ENCODE measurements at regions not wholly inside any gene's neighbourhood (a gene's known extent, or its start where the extent isn't known, plus 50 kb on each side); places are given as distances from the start of the nearest gene placed in this dataset.
"Not testable (repeated sequence)": the region's sequence is repeated elsewhere in the genome, so short reads cannot be mapped to it uniquely, and the experiment has no call there.

DNA sequence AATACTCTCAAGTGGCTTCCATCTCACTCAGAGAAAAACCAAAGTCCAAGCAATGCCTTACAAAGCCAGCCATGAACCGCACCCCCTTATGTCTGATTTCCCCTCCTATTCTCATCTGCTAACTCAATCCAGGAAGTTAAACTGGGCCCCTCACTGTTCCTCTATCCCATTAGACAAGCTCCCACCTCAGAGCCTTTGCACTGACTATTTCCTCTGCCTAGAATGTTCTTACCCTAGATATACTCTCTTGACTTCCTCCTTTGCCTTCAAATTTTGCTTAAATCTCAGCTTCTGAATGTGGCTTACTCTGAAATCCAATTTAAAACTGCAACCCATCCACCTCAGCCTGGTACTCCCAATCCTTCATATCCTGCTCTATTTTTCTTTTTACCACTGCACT lies 257.0 kb upstream of the USP15 start:
- WGBS, 2 experiments (ENCODE audit: insufficient coverage in 2 of 2), result 71 to 83% methylated on average over 1 of the region's 1 CpG
- no peaks in the 10 kb centered on the region for H3K9me3 ChIP-seq (ENCODE audit: control insufficient read depth, low read length)
- H3K27ac ChIP-seq (ENCODE audit: low read depth, low read length, severe bottlenecking), result no peak overlapping the region
- no peak overlapping the region for H3K4me3 ChIP-seq (ENCODE audit: extremely low read depth, insufficient read depth, low read length, poor library complexity, severe bottlenecking)
- no peaks in the 10 kb centered on the region for H3K4me1 ChIP-seq (ENCODE audit: control insufficient read depth, insufficient read depth, low read length, poor library complexity, severe bottlenecking)
- H3K36me3 ChIP-seq (ENCODE audit: control insufficient read depth, insufficient read depth, low read length), result no peaks in the 10 kb centered on the region

DNA sequence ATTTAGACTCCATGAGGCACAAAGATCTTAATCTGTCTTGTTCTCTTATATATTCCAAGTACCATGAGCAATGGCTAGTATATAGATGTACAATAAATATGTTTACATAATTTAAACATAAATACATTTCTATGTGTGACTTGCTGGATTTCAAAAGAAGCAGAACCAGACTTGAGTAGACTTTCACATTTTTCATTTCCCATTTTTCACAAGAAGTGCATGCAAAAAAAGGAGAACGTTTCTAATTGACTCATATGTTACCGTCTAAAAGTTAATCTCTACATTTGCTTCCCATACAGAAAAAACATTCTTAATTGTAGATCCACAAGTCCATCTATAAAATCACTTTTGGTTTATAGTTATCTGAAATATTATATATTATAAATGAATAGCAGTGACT lies 256.5 kb upstream of the USP15 start:
- Histone ChIP-seq H3K4me1 (ENCODE audit: control insufficient read depth, insufficient read depth, low read length, poor library complexity, severe bottlenecking) (no peaks in the 10 kb centered on the region), H3K4me3 (ENCODE audit: extremely low read depth, insufficient read depth, low read length, poor library complexity, severe bottlenecking) (no peak overlapping the region), H3K9me3 (ENCODE audit: control insufficient read depth, low read length) (no peaks in the 10 kb centered on the region), H3K36me3 (ENCODE audit: control insufficient read depth, insufficient read depth, low read length) (no peaks in the 10 kb centered on the region), H3K27ac (ENCODE audit: low read depth, low read length, severe bottlenecking) (no peak overlapping the region)
- 86% methylated on average over 1 of the region's 2 CpGs; no CpG with 5 or more reads in 1 of the 2 experiments for WGBS, 2 experiments (ENCODE audit: insufficient coverage in 2 of 2)

DNA sequence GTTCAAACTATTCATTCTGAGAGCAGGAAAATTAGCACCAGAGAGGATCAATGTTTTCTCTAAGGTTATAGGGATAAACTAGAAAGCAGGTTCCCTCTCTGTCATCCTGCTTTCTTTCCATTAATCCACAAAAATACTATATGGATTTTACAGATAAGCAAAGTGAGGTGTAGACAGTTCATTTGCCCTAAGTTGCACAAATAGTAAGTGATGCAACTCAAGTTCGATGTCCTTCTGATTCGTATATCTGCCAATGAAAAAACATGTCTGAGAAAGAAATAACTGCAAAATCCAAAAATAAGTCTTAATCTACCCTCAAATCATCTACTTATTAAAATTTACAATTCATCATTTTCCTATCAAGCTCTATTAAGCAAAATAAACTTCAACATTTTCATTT lies 254.6 kb upstream of the USP15 start:
- H3K27ac ChIP-seq (ENCODE audit: low read depth, low read length, severe bottlenecking), result no peak overlapping the region
- WGBS, 2 experiments (ENCODE audit: insufficient coverage in 2 of 2), result 78 to 100% methylated on average over 1 to 2 of the region's 2 CpGs
- H3K4me1 ChIP-seq (ENCODE audit: control insufficient read depth, insufficient read depth, low read length, poor library complexity, severe bottlenecking), result no peaks in the 10 kb centered on the region
- no peak overlapping the region for H3K4me3 ChIP-seq (ENCODE audit: extremely low read depth, insufficient read depth, low read length, poor library complexity, severe bottlenecking)
- no peaks in the 10 kb centered on the region for H3K9me3 ChIP-seq (ENCODE audit: control insufficient read depth, low read length)
- no peaks in the 10 kb centered on the region for H3K36me3 ChIP-seq (ENCODE audit: control insufficient read depth, insufficient read depth, low read length)

DNA sequence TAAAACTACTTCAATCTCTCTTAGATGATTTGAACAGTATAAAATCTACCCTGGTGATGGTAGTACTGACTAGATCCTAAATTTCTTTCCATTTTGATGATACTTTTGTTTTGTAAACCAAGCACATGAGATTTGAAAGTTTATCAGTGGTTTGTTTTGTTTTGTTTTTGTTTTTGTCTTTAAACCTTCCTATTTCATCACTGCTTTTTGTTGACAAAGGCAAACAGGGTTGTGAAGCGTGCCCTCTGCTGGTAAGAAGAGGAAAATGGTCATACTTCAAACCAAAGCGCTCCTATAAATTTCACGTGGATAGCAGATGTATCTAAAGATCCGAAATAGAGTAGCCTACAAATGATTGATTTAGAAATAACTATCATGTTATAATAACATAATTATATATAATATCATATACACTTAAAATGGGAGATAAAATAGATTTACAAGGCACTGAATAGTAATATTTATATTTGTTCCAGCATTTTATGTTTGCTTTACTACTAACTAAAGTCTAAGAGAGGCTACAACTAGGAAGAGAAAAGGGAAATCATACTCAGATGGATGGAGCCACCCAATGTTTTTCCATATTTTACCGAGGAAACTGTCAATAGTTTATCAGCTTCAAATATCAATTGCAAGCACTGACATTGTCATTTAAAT lies 254.0 kb upstream of the USP15 start:
- WGBS, 2 experiments (ENCODE audit: insufficient coverage in 2 of 2), result 86% methylated on average over 1 of the region's 5 CpGs; no CpG with 5 or more reads in 1 of the 2 experiments
- Histone ChIP-seq H3K36me3 (ENCODE audit: control insufficient read depth, insufficient read depth, low read length) (no peaks in the 10 kb centered on the region), H3K4me1 (ENCODE audit: control insufficient read depth, insufficient read depth, low read length, poor library complexity, severe bottlenecking) (no peaks in the 10 kb centered on the region), H3K4me3 (ENCODE audit: extremely low read depth, insufficient read depth, low read length, poor library complexity, severe bottlenecking) (no peak overlapping the region), H3K27ac (ENCODE audit: low read depth, low read length, severe bottlenecking) (no peak overlapping the region), H3K9me3 (ENCODE audit: control insufficient read depth, low read length) (no peaks in the 10 kb centered on the region)

DNA sequence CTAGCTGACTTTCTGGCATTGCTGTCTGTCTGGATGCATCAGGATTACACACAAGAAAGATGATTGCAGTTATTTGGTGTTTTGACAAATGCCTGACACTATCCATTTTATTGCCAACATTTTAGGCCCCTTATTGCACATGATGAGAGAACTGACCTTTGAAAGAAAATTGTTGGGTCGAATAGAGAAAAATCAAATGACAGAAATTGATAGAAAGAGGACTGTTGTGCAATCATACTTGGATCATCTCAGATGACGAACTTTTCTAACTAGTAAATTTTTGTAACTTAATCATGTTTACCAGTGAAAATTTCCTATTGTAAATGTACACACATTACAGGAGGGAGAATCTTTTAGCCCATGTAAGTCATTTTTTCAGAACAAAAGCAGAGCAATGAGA lies 251.5 kb upstream of the USP15 start:
- WGBS, 2 experiments (ENCODE audit: insufficient coverage in 2 of 2), result 80% methylated on average over 1 of the region's 2 CpGs; no CpG with 5 or more reads in 1 of the 2 experiments
- Histone ChIP-seq H3K27ac (ENCODE audit: low read depth, low read length, severe bottlenecking) (no peak overlapping the region), H3K36me3 (ENCODE audit: control insufficient read depth, insufficient read depth, low read length) (no peaks in the 10 kb centered on the region), H3K4me1 (ENCODE audit: control insufficient read depth, insufficient read depth, low read length, poor library complexity, severe bottlenecking) (no peaks in the 10 kb centered on the region), H3K9me3 (ENCODE audit: control insufficient read depth, low read length) (no peaks in the 10 kb centered on the region), H3K4me3 (ENCODE audit: extremely low read depth, insufficient read depth, low read length, poor library complexity, severe bottlenecking) (no peak overlapping the region)

DNA sequence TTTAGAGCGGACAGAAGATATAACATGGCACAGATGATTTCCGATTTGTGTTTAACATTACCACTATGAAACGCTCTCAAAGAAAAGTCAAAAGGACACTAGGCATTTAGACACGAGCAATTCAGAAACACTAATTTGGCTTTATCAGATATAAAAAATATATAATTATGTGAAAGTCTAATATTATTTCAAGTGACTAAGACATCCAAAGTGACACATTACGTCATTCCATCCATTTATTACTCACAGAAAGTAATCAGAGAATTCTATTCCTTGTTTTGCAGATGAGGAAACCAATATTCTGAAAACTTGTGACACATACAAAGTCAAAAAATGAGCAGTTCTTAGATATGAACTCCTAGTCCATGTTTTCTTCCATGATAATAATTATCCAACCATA lies 250.8 kb upstream of the USP15 start:
- no peaks in the 10 kb centered on the region for H3K36me3 ChIP-seq (ENCODE audit: control insufficient read depth, insufficient read depth, low read length)
- H3K9me3 ChIP-seq (ENCODE audit: control insufficient read depth, low read length), result no peaks in the 10 kb centered on the region
- 92 to 93% methylated on average over 2 to 3 of the region's 5 CpGs for whole genome bisulfite sequencing, 2 experiments (ENCODE audit: insufficient coverage in 2 of 2)
- H3K4me1 ChIP-seq (ENCODE audit: control insufficient read depth, insufficient read depth, low read length, poor library complexity, severe bottlenecking), result no peaks in the 10 kb centered on the region
- no peak overlapping the region for H3K27ac ChIP-seq (ENCODE audit: low read depth, low read length, severe bottlenecking)
- no peak overlapping the region for H3K4me3 ChIP-seq (ENCODE audit: extremely low read depth, insufficient read depth, low read length, poor library complexity, severe bottlenecking)

DNA sequence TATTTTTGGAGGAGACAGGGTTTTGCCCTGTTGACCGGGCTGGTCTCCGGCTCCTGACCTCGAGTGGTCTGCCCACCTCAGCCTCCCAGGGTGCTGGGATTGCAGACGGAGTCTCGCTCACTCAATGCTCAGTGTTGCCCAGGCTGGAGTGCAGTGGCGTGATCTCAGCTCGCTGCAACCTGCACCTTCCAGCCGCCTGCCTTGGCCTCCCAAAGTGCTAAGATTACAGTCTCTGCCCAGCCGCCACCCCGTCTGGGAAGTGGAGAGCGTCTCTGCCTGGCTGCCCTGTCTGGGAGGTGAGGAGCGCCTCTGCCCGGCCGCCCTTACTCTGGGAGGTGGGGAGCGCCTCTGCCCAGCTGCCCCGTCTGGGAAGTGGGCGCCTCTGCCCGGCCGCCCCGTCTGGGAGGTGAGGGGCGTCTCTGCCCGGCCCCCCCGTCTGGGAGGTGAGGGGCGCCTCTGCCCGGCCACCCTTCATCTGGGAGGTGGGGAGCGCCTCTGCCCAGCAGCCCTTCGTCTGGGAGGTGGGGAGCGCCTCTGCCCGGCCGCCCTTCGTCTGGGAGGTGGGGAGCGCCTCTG lies 249.8 kb upstream of the USP15 start:
- WGBS, 2 experiments (ENCODE audit: insufficient coverage in 2 of 2), result 87 to 93% methylated on average over 13 to 23 of the region's 32 CpGs
- H3K36me3 ChIP-seq (ENCODE audit: control insufficient read depth, insufficient read depth, low read length); H3K4me1 ChIP-seq (ENCODE audit: control insufficient read depth, insufficient read depth, low read length, poor library complexity, severe bottlenecking); H3K9me3 ChIP-seq (ENCODE audit: control insufficient read depth, low read length); H3K27ac ChIP-seq (ENCODE audit: low read depth, low read length, severe bottlenecking); H3K4me3 ChIP-seq (ENCODE audit: extremely low read depth, insufficient read depth, low read length, poor library complexity, severe bottlenecking): not testable (repeated sequence)

DNA sequence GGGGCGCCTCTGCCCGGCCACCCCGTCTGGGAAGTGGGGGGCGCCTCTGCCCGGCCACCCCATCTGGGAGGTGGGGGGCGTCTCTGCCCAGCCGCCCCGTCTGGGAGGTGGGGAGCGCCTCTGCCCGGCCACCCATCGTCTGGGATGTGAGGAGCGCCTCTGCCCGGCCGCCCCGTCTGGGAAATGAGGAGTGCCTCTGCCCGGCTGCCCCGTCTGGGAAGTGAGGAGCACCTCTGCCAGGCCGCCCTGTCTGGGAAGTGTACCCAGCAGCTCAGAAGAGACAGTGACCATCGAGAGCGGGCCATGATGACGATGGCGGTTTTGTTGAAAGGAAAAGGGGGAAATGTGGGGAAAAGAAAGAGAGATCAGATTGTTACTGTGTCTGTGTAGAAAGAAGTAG lies 249.2 kb upstream of the USP15 start:
- not testable (repeated sequence) for H3K27ac ChIP-seq (ENCODE audit: low read depth, low read length, severe bottlenecking); H3K4me1 ChIP-seq (ENCODE audit: control insufficient read depth, insufficient read depth, low read length, poor library complexity, severe bottlenecking); H3K36me3 ChIP-seq (ENCODE audit: control insufficient read depth, insufficient read depth, low read length); H3K4me3 ChIP-seq (ENCODE audit: extremely low read depth, insufficient read depth, low read length, poor library complexity, severe bottlenecking); H3K9me3 ChIP-seq (ENCODE audit: control insufficient read depth, low read length)
- WGBS, 2 experiments (ENCODE audit: insufficient coverage in 2 of 2), result 93 to 96% methylated on average over 11 to 17 of the region's 22 CpGs

DNA sequence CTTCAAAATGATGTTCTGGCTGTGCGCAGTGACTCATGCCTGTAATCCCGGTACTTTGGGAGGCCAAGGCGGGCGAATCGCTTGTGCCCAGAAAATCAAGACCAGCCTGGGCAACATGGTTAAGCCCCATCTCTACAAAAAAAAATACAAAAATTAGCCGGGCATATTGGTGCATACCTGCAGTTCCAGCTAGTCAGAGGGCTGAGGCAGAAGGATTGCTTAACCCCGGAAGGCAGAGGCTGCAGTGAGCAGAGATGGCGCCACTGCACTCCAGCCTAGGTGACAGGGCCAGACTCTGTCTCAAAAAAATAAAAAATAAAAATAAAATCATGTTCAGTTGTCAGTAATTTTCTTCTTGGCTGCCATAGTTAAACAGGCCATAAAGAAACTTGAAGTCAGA lies 245.9 kb upstream of the USP15 start:
- H3K9me3 ChIP-seq (ENCODE audit: control insufficient read depth, low read length), result no peaks in the 10 kb centered on the region
- no peaks in the 10 kb centered on the region for H3K4me1 ChIP-seq (ENCODE audit: control insufficient read depth, insufficient read depth, low read length, poor library complexity, severe bottlenecking)
- WGBS, 2 experiments (ENCODE audit: insufficient coverage in 2 of 2), result 88 to 97% methylated on average over 6 to 7 of the region's 8 CpGs
- no peak overlapping the region for H3K27ac ChIP-seq (ENCODE audit: low read depth, low read length, severe bottlenecking)
- no peak overlapping the region for H3K4me3 ChIP-seq (ENCODE audit: extremely low read depth, insufficient read depth, low read length, poor library complexity, severe bottlenecking)
- H3K36me3 ChIP-seq (ENCODE audit: control insufficient read depth, insufficient read depth, low read length), result no peaks in the 10 kb centered on the region

DNA sequence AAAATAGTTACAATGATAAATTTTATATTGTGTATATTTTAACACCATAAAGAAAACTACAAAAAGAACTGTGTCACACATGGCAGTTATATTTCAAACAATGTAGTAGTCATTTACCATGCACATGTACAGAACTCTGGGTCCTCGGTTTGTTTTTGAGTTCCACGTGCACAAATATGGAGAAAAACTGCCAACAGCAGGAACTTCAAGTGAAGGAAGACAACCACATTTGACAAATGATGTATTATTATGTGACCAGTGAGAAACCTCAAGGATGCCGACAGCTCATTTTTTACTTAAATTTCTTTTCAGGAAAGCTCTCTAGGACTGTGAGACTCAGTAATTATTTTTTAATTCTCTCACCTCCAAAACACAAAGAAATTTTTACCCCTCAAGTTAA lies 244.2 kb upstream of the USP15 start:
- no CpG with 5 or more reads among the region's 3 CpGs for WGBS, 2 experiments (ENCODE audit: insufficient coverage in 2 of 2)
- no peaks in the 10 kb centered on the region for H3K4me1 ChIP-seq (ENCODE audit: control insufficient read depth, insufficient read depth, low read length, poor library complexity, severe bottlenecking)
- H3K36me3 ChIP-seq (ENCODE audit: control insufficient read depth, insufficient read depth, low read length), result no peaks in the 10 kb centered on the region
- no peak overlapping the region for H3K27ac ChIP-seq (ENCODE audit: low read depth, low read length, severe bottlenecking)
- no peak overlapping the region for H3K4me3 ChIP-seq (ENCODE audit: extremely low read depth, insufficient read depth, low read length, poor library complexity, severe bottlenecking)
- H3K9me3 ChIP-seq (ENCODE audit: control insufficient read depth, low read length), result no peaks in the 10 kb centered on the region

DNA sequence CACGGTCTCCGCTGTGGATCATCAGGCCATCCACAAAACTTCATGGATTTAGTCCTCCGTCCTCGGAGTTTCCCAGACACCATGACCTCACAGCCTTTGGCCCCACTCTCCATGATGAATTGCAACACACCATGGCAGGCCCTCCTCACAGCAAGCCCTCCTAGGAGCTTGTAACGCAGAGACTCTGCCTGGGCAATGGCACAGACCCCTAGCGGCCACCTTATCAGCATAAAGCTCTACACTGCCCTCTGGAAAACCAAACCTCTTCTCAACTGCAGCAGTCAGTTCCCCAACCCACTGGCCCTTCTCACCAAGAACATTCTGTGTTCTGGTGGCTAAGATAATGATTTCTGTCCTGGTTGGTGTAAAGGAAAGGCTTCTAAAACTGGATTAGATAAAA lies 238.4 kb upstream of the USP15 start:
- whole genome bisulfite sequencing, 2 experiments (ENCODE audit: insufficient coverage in 2 of 2), result 87 to 98% methylated on average over 5 to 6 of the region's 6 CpGs
- H3K9me3 ChIP-seq (ENCODE audit: control insufficient read depth, low read length), result no peaks in the 10 kb centered on the region
- no peak overlapping the region for H3K4me3 ChIP-seq (ENCODE audit: extremely low read depth, insufficient read depth, low read length, poor library complexity, severe bottlenecking)
- H3K4me1 ChIP-seq (ENCODE audit: control insufficient read depth, insufficient read depth, low read length, poor library complexity, severe bottlenecking), result no peaks in the 10 kb centered on the region
- no peaks in the 10 kb centered on the region for H3K36me3 ChIP-seq (ENCODE audit: control insufficient read depth, insufficient read depth, low read length)
- H3K27ac ChIP-seq (ENCODE audit: low read depth, low read length, severe bottlenecking), result no peak overlapping the region
